ENCODE measurements at regions not wholly inside any gene's neighbourhood (a gene's known extent, or its start where the extent isn't known, plus 50 kb on each side); places are given as distances from the start of the nearest gene placed in this dataset.

DNA sequence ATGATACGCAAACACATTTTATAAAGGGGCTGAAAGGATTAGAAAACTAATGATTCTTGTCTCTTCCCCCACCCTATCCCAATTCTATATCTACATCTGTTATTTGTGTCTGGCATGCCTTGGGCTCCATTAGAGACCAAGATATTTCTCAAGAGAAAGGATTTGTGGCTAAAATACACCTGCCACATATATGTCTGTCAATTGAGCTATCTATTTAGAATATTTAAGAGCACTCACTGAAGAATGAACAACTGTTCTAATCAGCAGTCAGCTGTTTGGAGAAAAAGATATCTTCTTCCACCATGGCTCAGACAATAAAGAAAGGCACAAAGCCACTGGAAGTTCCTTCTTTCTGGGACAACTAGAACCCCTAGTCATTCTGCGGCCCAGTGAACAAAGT is 61.7 kb upstream of the LRRN1 start:
- no peaks in the 10 kb centered on the region for H3K9me3 ChIP-seq
- no peak overlapping the region for H3K27ac ChIP-seq (replicated peaks in 1 of 4)
- intact Hi-C loops (cut with DNase I), result no loop called here
- TF ChIP-seq POLR2AphosphoS5 (IDR thresholded peaks at IDR 0.05), result no peak
- TF ChIP-seq POLR2A (IDR thresholded peaks at IDR 0.05; ENCODE audit: low read depth), result no peak
- TF ChIP-seq, protein P1, sequence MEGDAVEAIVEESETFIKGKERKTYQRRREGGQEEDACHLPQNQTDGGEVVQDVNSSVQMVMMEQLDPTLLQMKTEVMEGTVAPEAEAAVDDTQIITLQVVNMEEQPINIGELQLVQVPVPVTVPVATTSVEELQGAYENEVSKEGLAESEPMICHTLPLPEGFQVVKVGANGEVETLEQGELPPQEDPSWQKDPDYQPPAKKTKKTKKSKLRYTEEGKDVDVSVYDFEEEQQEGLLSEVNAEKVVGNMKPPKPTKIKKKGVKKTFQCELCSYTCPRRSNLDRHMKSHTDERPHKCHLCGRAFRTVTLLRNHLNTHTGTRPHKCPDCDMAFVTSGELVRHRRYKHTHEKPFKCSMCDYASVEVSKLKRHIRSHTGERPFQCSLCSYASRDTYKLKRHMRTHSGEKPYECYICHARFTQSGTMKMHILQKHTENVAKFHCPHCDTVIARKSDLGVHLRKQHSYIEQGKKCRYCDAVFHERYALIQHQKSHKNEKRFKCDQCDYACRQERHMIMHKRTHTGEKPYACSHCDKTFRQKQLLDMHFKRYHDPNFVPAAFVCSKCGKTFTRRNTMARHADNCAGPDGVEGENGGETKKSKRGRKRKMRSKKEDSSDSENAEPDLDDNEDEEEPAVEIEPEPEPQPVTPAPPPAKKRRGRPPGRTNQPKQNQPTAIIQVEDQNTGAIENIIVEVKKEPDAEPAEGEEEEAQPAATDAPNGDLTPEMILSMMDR (IDR thresholded peaks at IDR 0.05), result no peak
- no peak for TF ChIP-seq EP300 (IDR thresholded peaks at IDR 0.05)
- no peaks in the 10 kb centered on the region for H3K27me3 ChIP-seq
- WGBS, result 86% methylated on average over 2 of the region's 2 CpGs
- no peak overlapping the region for H3K4me3 ChIP-seq
- no peak for DNase-seq (ENCODE audit: extremely low spot score)
- no peaks in the 10 kb centered on the region for H3K4me1 ChIP-seq
- H3K36me3 ChIP-seq, result no peaks in the 10 kb centered on the region

DNA sequence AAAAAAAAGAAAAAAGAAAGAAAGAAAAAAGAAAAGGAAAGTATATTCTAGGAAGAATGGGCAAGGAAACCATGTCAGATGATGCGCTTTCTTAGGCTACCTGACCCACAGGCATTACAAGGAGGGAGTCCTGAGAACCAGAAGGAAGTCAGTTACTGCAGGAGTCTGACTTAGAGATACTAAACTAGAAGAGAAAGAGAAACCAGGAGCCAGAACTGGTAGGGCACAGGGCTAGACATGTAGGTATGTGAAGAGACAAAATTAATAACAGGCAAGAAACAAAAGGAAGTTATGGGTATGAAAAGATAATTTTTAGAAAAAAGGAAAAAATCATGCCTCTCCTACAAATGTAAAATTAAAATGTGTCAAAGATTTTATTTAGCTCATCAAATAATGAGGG is 63.3 kb upstream of the LRRN1 start:
- intact Hi-C loops (cut with DNase I), result no loop called here
- 95% methylated on average over 1 of the region's 1 CpG for WGBS
- DNase-seq (ENCODE audit: extremely low spot score), result no peak
- no peaks in the 10 kb centered on the region for H3K27me3 ChIP-seq
- no peak overlapping the region for H3K4me3 ChIP-seq
- no peaks in the 10 kb centered on the region for H3K9me3 ChIP-seq
- H3K27ac ChIP-seq (replicated peaks in 1 of 4), result no peak overlapping the region
- no peaks in the 10 kb centered on the region for H3K36me3 ChIP-seq
- TF ChIP-seq POLR2AphosphoS5 (IDR thresholded peaks at IDR 0.05), result no peak
- no peak for TF ChIP-seq POLR2A (IDR thresholded peaks at IDR 0.05; ENCODE audit: low read depth)
- TF ChIP-seq EP300 (IDR thresholded peaks at IDR 0.05), result no peak
- TF ChIP-seq, protein P1 (IDR thresholded peaks at IDR 0.05), result no peak
- no peaks in the 10 kb centered on the region for H3K4me1 ChIP-seq

DNA sequence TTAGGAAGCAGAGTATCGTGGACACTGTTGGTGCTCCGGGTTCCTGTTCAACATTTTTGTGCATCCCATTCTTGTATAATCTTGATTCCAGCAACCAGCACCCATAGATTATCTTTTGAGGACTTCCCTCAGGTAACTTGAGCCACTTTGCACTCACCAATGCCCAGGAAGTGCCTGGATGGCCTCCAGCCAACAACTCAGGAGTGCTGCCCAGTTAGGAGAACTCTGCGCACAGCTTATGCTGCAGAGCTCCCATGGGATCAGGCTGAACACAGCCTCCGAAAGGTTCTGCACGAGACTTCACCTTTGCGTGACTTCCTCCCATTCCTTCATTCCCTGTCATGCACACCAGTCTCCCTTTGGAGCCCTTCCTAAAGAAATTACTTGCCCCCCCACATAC is 64.3 kb upstream of the LRRN1 start:
- WGBS, result 91% methylated on average over 6 of the region's 6 CpGs
- no peaks in the 10 kb centered on the region for H3K4me1 ChIP-seq
- DNase-seq (ENCODE audit: extremely low spot score), result no peak
- intact Hi-C loops (cut with DNase I), result no loop called here
- TF ChIP-seq POLR2A (IDR thresholded peaks at IDR 0.05; ENCODE audit: low read depth) (no peak), EP300 (IDR thresholded peaks at IDR 0.05) (no peak), POLR2AphosphoS5 (IDR thresholded peaks at IDR 0.05) (no peak)
- TF ChIP-seq, protein P1 (IDR thresholded peaks at IDR 0.05), result no peak
- H3K36me3 ChIP-seq, result no peaks in the 10 kb centered on the region
- H3K9me3 ChIP-seq, result no peaks in the 10 kb centered on the region
- no peak overlapping the region for H3K27ac ChIP-seq (replicated peaks in 1 of 4)
- no peaks in the 10 kb centered on the region for H3K27me3 ChIP-seq
- no peak overlapping the region for H3K4me3 ChIP-seq

DNA sequence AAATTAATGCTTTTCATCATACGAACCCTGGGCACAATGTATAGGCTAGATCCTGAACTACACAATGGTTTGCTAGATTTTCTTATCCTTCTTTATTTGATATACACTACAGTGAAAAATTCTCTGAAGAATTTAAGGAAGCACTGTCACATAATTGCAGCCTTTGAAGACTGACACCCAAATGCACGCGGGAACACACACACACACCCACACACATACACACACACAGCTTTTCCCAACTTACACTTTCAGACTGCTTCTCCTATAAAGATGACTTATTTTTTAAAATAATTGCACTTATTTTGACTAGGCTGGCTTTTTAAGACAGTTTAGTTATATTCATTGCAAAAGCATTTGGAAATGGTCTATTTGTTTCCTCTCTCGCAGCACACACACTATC is 70.0 kb upstream of the LRRN1 start:
- DNase-seq (ENCODE audit: extremely low spot score), result no peak
- no peak overlapping the region for H3K4me3 ChIP-seq
- no peaks in the 10 kb centered on the region for H3K4me1 ChIP-seq
- WGBS, result 82% methylated on average over 4 of the region's 4 CpGs
- no peaks in the 10 kb centered on the region for H3K9me3 ChIP-seq
- intact Hi-C loops (cut with DNase I), result no loop called here
- no peaks in the 10 kb centered on the region for H3K36me3 ChIP-seq
- no peak overlapping the region for H3K27ac ChIP-seq (replicated peaks in 1 of 4)
- TF ChIP-seq EP300 (IDR thresholded peaks at IDR 0.05) (no peak), POLR2AphosphoS5 (IDR thresholded peaks at IDR 0.05) (no peak), POLR2A (IDR thresholded peaks at IDR 0.05; ENCODE audit: low read depth) (no peak)
- TF ChIP-seq, protein P1 (IDR thresholded peaks at IDR 0.05), result no peak
- no peaks in the 10 kb centered on the region for H3K27me3 ChIP-seq

DNA sequence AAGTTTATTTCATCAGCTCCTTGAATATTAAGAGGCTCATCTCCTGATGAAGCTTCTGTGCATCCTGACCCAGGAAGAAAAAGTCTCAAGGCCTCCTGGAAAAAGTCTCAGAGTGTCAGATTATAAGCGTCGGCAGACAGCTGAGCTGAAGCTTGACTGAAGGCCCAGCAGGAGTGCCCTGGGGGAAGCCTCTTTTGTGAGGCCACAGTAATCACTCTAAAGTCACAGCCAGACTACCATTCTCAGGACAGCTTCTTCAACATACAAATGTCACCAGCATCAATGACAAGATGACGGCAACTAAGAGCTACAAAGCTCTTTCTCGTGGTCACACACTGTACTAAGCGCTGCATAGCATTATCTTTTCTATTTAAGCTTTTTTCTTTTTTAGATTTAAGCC is 72.7 kb upstream of the LRRN1 start:
- Histone ChIP-seq H3K27me3 (no peaks in the 10 kb centered on the region), H3K27ac (replicated peaks in 1 of 4) (no peak overlapping the region), H3K4me3 (no peak overlapping the region), H3K9me3 (no peaks in the 10 kb centered on the region), H3K36me3 (no peaks in the 10 kb centered on the region), H3K4me1 (no peaks in the 10 kb centered on the region)
- intact Hi-C loops (cut with DNase I), result no loop called here
- no peak for TF ChIP-seq EP300 (IDR thresholded peaks at IDR 0.05)
- TF ChIP-seq, protein P1 (IDR thresholded peaks at IDR 0.05), result no peak
- no peak for TF ChIP-seq POLR2AphosphoS5 (IDR thresholded peaks at IDR 0.05)
- TF ChIP-seq POLR2A (IDR thresholded peaks at IDR 0.05; ENCODE audit: low read depth), result no peak
- no peak for DNase-seq (ENCODE audit: extremely low spot score)
- WGBS, result 62% methylated on average over 5 of the region's 5 CpGs
